GM12878 (cell line): ENCODE measurements at regions not wholly inside any gene's neighbourhood (a gene's known extent, or its start where the extent isn't known, plus 50 kb on each side); places are given as distances from the start of the nearest gene placed in this dataset.

Experiments used
- ATAC-seq: fragments of 200-7000 bp; cut with Tn5 transposase; 3 replicates; pipeline ENCODE4 v1.9.1; 2020; ENCODE audit warnings: mild to moderate bottlenecking, moderate library complexity
- BruUV-seq: library from RNA; stranded (reverse); fragments of 400-500 nt; replicated peaks from 2 replicates; lab custom pipeline; 2021; lab: Mats Ljungman, UMichigan
- CTCF ChIA-PET: fragments of 300-600 bp; sonication (Branson Sonifier 250); formaldehyde crosslinking; extraction: SDS; loops from one replicate; lab custom pipeline; 2021; ENCODE audit warnings: inconsistent platforms; lab: Yijun Ruan, JAX
- POLR2A ChIA-PET: fragments of 350-600 bp; formaldehyde crosslinking; extraction: SDS; loops from one replicate; lab custom pipeline; 2021; ENCODE audit warnings: inconsistent platforms; lab: Charles Lee
- RAD21 ChIA-PET: fragments of 300-600 bp; sonication (Branson Sonifier 250); formaldehyde crosslinking; loops from one replicate; lab custom pipeline; 2023; ENCODE audit warnings: antibody characterized with exemption; ENCODE audit not compliant: unreplicated experiment; lab: Charles Lee
- SMC1A ChIA-PET: fragments of 300-600 bp; sonication (Branson Sonifier 250); formaldehyde crosslinking; loops from one replicate; lab custom pipeline; 2023; ENCODE audit not compliant: unreplicated experiment, uncharacterized antibody; lab: Charles Lee
- DNase-seq: peaks from one replicate; pipeline ENCODE4 v3.0.0-alpha.2; 2011; ENCODE audit warnings: low read depth, low spot score
- FAIRE-seq: peaks from 3 replicates; lab custom pipeline; 2011; peaks lifted over from hg19 to GRCh38; lab: Jason Lieb, UNC
- H2AFZ ChIP-seq: 2 replicates; pipeline ENCODE4 v1.6.0; 2011; ENCODE audit warnings: low read depth, low read length, control low read depth; ENCODE audit not compliant: control insufficient read depth
- H3K27ac ChIP-seq: 2 replicates; pipeline ENCODE4 v1.5.1; 2011; ENCODE audit warnings: control low read depth; ENCODE audit not compliant: control insufficient read depth, insufficient read depth
- H3K27me3 ChIP-seq, 2 experiments: replicated peaks in 1 of 2; 2 replicates each; pipeline versions ENCODE4 v1.6.0 to v1.6.1; 2011; ENCODE audit warnings: low read length in 1 of 2; ENCODE audit not compliant: control insufficient read depth in 2 of 2, insufficient read depth in 2 of 2
- H3K36me3 ChIP-seq, 2 experiments: 2 replicates each; pipeline ENCODE4 v1.5.1; 2011; ENCODE audit warnings: low read length in 1 of 2; ENCODE audit not compliant: control insufficient read depth in 2 of 2, insufficient read depth in 2 of 2
- H3K4me1 ChIP-seq: 2 replicates; pipeline ENCODE4 v1.6.1; 2011; ENCODE audit warnings: mild to moderate bottlenecking, low read length, moderate library complexity, mixed read lengths; ENCODE audit not compliant: control insufficient read depth, insufficient read depth
- H3K4me2 ChIP-seq: 2 replicates; pipeline ENCODE4 v1.6.0; 2011; ENCODE audit warnings: control low read depth; ENCODE audit not compliant: control insufficient read depth, insufficient read depth
- H3K4me3 ChIP-seq: fragments of 200-600 bp; sonication (generic); 2 replicates; pipeline ENCODE4 v1.5.1; 2016
- H3K79me2 ChIP-seq: 2 replicates; pipeline ENCODE4 v1.6.0; 2011; ENCODE audit warnings: low read length; ENCODE audit not compliant: control insufficient read depth, insufficient read depth
- H3K9ac ChIP-seq: 2 replicates; pipeline ENCODE4 v1.8.0; 2011; ENCODE audit warnings: low read length, control low read depth, mixed read lengths; ENCODE audit not compliant: control insufficient read depth, insufficient read depth
- H3K9me3 ChIP-seq: replicated peaks from 3 replicates; pipeline ENCODE4 v1.5.1; 2011; ENCODE audit warnings: mild to moderate bottlenecking, low read length; ENCODE audit not compliant: control insufficient read depth, insufficient read depth
- H4K20me1 ChIP-seq: 2 replicates; pipeline ENCODE4 v1.6.0; 2011; ENCODE audit not compliant: control insufficient read depth, insufficient read depth
- CBFB ChIP-seq: IDR thresholded peaks from 2 replicates; pipeline ENCODE4 v1.6.1; 2016; ENCODE audit warnings: antibody characterized with exemption, low read depth
- CREB1 ChIP-seq: IDR thresholded peaks from 2 replicates; pipeline ENCODE4 v1.6.1; 2012; ENCODE audit warnings: low read depth, mild to moderate bottlenecking, inconsistent platforms
- IRF4 ChIP-seq: IDR thresholded peaks from 2 replicates; pipeline ENCODE4 v1.6.1; 2011; ENCODE audit warnings: low read depth, low read length
- LARP7 ChIP-seq: fragments of 450-650 bp; IDR thresholded peaks from 2 replicates; pipeline ENCODE4 v1.6.1; 2017; ENCODE audit warnings: mild to moderate bottlenecking
- MLLT1 ChIP-seq: fragments of 450-650 bp; IDR thresholded peaks from 2 replicates; pipeline ENCODE4 v1.6.1; 2016; ENCODE audit warnings: mild to moderate bottlenecking
- NR2C1 ChIP-seq: fragments of 450-650 bp; IDR thresholded peaks from 2 replicates; pipeline ENCODE4 v1.6.1; 2017; ENCODE audit warnings: antibody characterized with exemption, mild to moderate bottlenecking, moderate library complexity
- POU2F2 ChIP-seq: IDR thresholded peaks from 3 replicates; pipeline ENCODE4 v1.6.1; 2011; ENCODE audit warnings: low read depth, mild to moderate bottlenecking, low read length, borderline replicate concordance
- RAD21 ChIP-seq: IDR thresholded peaks from 2 replicates; pipeline ENCODE4 v1.6.1; 2011; ENCODE audit warnings: mild to moderate bottlenecking, low read depth, low read length, moderate library complexity; ENCODE audit not compliant: insufficient read depth
- RAD51 ChIP-seq: fragments of 450-650 bp; IDR thresholded peaks from 2 replicates; pipeline ENCODE4 v1.6.1; 2016; ENCODE audit warnings: moderate library complexity, mild to moderate bottlenecking, inconsistent platforms
- WRNIP1 ChIP-seq: IDR thresholded peaks from 2 replicates; pipeline ENCODE4 v1.6.1; 2011; ENCODE audit warnings: low read depth, low read length, improper control_type of control experiment, borderline replicate concordance
- ZNF384 ChIP-seq: IDR thresholded peaks from 2 replicates; pipeline ENCODE4 v1.6.1; 2012; ENCODE audit warnings: low read depth, mild to moderate bottlenecking, low read length, improper control_type of control experiment, borderline replicate concordance
- ZNF622 ChIP-seq: fragments of 450-650 bp; IDR thresholded peaks from 2 replicates; pipeline ENCODE4 v1.6.1; 2017; ENCODE audit warnings: mild to moderate bottlenecking, inconsistent platforms
- ZSCAN29 ChIP-seq: fragments of 450-650 bp; IDR thresholded peaks from 2 replicates; pipeline ENCODE4 v1.6.1; 2017; ENCODE audit warnings: mild to moderate bottlenecking, moderate library complexity
- WGBS: methylation state at CpG from one replicate; pipeline ENCODE4 v1.1.6; 2016; ENCODE audit warnings: low lambda C conversion rate; ENCODE audit not compliant: insufficient replicate concordance, insufficient coverage; ENCODE audit errors: missing lambda C conversion rate; 5-methylcytosine and 5-hydroxymethylcytosine counted together
- in situ Hi-C: fragments of 300-500 bp; cut with MboI; formaldehyde crosslinking; loops from 9 replicates; pipeline ENCODE4 v1.14.3; 2018; ENCODE audit warnings: mixed read lengths
- intact Hi-C: fragments of 100-400 bp; cut with micrococcal nuclease; formaldehyde crosslinking; loops from one replicate; pipeline ENCODE4 v1.14.2; 2022; ENCODE audit not compliant: unreplicated experiment
- TF ChIP-seq, protein P1 (sequence below): fragments of 450-650 bp; IDR thresholded peaks from 2 replicates; pipeline ENCODE4 v1.6.1; 2016; ENCODE audit warnings: mild to moderate bottlenecking
- TF ChIP-seq, protein P2 (sequence below): fragments of 450-650 bp; IDR thresholded peaks from 2 replicates; pipeline ENCODE4 v1.6.1; 2018; ENCODE audit warnings: mild to moderate bottlenecking, low read depth, moderate library complexity; ENCODE audit not compliant: partially characterized antibody
- TF ChIP-seq, protein P3 (sequence below): fragments of 450-650 bp; formaldehyde crosslinking; IDR thresholded peaks from 2 replicates; pipeline ENCODE4 v1.4.0; 2020; ENCODE audit warnings: mild to moderate bottlenecking, moderate library complexity

GRCh38 chr5:29261213-29261612 is 1932.3 kb upstream of the CDH6 start (continued):
- TF ChIP-seq MLLT1: no peak
- TF ChIP-seq, all 136 proteins: peak for 0

DNA sequence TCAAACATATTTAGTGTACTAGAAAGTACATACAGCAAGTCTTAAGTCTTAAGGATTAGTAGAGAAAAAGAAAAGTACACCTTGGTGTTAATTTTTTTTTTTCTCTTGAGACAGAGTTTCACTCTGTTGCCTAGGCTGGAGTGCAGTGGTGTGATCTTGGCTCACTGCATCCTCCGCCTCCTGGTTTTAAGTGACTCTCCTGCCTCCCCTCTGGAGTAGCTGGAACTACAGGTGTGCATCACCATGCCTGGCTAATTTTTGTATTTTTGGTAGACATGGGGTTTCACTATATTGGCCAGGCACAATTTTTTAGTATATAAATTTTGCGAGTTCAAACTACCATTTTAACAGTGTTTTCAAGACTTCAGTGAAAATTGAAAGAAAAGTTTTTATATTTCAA is 1941.1 kb upstream of the CDH6 start:
- no peak overlapping the region for H3K4me3 ChIP-seq
- no peak for DNase-seq
- intact Hi-C loops: no loop called here
- H3K9me3 ChIP-seq: no peaks in the 10 kb centered on the region
- FAIRE-seq: no peak
- no peaks in the 10 kb centered on the region for H3K79me2 ChIP-seq
- no peak for ATAC-seq
- no peak overlapping the region for H3K9ac ChIP-seq
- SMC1A ChIA-PET: no interaction called here
- POLR2A ChIA-PET: no interaction called here
- no TSS peak for BruUV-seq
- in situ Hi-C loops: no loop called here
- H3K27ac ChIP-seq: no peak overlapping the region
- H3K4me2 ChIP-seq: no peak overlapping the region
- CTCF ChIA-PET: no interaction called here
- no peaks in the 10 kb centered on the region for H3K4me1 ChIP-seq
- RAD21 ChIA-PET: no interaction called here
- 50% methylated on average over 2 of the region's 2 CpGs for WGBS
- H4K20me1 ChIP-seq: no peaks in the 10 kb centered on the region
- no peaks in the 10 kb centered on the region for H3K36me3 ChIP-seq
- H2AFZ ChIP-seq: no peak overlapping the region
- H3K27me3 ChIP-seq: no peaks in the 10 kb centered on the region
- TF ChIP-seq LARP7 (no peak), IRF4 (no peak), RAD21 (no peak), CREB1 (no peak), RAD51 (no peak), CBFB (no peak), WRNIP1 (no peak), ZSCAN29 (no peak), ZNF622 (no peak), NR2C1 (no peak), ZNF384 (no peak), POU2F2 (no peak)
- TF ChIP-seq, protein P1, sequence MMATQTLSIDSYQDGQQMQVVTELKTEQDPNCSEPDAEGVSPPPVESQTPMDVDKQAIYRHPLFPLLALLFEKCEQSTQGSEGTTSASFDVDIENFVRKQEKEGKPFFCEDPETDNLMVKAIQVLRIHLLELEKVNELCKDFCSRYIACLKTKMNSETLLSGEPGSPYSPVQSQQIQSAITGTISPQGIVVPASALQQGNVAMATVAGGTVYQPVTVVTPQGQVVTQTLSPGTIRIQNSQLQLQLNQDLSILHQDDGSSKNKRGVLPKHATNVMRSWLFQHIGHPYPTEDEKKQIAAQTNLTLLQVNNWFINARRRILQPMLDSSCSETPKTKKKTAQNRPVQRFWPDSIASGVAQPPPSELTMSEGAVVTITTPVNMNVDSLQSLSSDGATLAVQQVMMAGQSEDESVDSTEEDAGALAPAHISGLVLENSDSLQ: no peak
- TF ChIP-seq, protein P2, sequence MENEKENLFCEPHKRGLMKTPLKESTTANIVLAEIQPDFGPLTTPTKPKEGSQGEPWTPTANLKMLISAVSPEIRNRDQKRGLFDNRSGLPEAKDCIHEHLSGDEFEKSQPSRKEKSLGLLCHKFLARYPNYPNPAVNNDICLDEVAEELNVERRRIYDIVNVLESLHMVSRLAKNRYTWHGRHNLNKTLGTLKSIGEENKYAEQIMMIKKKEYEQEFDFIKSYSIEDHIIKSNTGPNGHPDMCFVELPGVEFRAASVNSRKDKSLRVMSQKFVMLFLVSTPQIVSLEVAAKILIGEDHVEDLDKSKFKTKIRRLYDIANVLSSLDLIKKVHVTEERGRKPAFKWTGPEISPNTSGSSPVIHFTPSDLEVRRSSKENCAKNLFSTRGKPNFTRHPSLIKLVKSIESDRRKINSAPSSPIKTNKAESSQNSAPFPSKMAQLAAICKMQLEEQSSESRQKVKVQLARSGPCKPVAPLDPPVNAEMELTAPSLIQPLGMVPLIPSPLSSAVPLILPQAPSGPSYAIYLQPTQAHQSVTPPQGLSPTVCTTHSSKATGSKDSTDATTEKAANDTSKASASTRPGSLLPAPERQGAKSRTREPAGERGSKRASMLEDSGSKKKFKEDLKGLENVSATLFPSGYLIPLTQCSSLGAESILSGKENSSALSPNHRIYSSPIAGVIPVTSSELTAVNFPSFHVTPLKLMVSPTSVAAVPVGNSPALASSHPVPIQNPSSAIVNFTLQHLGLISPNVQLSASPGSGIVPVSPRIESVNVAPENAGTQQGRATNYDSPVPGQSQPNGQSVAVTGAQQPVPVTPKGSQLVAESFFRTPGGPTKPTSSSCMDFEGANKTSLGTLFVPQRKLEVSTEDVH: no peak
- TF ChIP-seq, protein P3, sequence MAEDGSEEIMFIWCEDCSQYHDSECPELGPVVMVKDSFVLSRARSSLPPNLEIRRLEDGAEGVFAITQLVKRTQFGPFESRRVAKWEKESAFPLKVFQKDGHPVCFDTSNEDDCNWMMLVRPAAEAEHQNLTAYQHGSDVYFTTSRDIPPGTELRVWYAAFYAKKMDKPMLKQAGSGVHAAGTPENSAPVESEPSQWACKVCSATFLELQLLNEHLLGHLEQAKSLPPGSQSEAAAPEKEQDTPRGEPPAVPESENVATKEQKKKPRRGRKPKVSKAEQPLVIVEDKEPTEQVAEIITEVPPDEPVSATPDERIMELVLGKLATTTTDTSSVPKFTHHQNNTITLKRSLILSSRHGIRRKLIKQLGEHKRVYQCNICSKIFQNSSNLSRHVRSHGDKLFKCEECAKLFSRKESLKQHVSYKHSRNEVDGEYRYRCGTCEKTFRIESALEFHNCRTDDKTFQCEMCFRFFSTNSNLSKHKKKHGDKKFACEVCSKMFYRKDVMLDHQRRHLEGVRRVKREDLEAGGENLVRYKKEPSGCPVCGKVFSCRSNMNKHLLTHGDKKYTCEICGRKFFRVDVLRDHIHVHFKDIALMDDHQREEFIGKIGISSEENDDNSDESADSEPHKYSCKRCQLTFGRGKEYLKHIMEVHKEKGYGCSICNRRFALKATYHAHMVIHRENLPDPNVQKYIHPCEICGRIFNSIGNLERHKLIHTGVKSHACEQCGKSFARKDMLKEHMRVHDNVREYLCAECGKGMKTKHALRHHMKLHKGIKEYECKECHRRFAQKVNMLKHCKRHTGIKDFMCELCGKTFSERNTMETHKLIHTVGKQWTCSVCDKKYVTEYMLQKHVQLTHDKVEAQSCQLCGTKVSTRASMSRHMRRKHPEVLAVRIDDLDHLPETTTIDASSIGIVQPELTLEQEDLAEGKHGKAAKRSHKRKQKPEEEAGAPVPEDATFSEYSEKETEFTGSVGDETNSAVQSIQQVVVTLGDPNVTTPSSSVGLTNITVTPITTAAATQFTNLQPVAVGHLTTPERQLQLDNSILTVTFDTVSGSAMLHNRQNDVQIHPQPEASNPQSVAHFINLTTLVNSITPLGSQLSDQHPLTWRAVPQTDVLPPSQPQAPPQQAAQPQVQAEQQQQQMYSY (CRISPR knock-in tag): no peak
